ENCODE measurements at regions not wholly inside any gene's neighbourhood (a gene's known extent, or its start where the extent isn't known, plus 50 kb on each side); places are given as distances from the start of the nearest gene placed in this dataset.

DNA sequence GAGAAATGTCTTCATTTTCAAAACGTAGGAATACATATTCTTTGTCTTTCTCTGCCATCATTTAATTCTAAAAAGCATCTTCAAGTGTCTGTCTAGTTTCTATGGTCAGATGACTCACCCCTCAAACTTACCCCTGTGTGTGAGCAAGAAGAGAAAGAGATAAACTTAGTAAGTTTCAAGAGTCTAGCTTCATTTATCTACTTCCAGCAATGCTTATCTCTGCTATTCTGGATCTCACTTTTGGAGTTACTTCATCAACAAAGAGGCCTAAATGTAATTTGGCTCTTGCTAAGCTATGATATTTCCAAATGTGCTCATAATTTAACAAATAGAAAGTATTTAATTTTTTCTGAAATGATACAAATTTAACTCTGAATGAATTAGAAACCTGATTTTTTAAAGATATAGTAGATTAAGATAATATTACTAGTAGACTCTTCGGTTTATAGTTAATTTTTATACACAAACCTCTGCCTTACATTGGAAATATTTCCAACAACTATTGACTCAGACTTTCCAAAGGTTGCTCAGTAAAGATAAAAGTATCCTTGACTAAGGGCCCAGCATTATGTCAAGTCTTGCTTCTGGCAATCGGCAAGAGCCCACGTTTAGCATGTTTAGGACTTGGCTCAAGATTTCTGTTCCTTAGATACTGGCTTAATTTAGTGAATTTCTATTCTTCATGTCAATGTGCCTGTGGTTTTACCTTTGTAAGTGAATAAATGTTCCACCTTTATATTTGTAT, 1511.0 kb upstream of the SLC10A2 start:
- DNase-seq (ENCODE audit: low read depth): no peak
- TF ChIP-seq, protein P1, sequence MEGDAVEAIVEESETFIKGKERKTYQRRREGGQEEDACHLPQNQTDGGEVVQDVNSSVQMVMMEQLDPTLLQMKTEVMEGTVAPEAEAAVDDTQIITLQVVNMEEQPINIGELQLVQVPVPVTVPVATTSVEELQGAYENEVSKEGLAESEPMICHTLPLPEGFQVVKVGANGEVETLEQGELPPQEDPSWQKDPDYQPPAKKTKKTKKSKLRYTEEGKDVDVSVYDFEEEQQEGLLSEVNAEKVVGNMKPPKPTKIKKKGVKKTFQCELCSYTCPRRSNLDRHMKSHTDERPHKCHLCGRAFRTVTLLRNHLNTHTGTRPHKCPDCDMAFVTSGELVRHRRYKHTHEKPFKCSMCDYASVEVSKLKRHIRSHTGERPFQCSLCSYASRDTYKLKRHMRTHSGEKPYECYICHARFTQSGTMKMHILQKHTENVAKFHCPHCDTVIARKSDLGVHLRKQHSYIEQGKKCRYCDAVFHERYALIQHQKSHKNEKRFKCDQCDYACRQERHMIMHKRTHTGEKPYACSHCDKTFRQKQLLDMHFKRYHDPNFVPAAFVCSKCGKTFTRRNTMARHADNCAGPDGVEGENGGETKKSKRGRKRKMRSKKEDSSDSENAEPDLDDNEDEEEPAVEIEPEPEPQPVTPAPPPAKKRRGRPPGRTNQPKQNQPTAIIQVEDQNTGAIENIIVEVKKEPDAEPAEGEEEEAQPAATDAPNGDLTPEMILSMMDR (conservative IDR thresholded peaks at IDR 0.05; ENCODE audit: low read depth, low read length): no peak
- H3K4me3 ChIP-seq (ENCODE audit: low read length): no peak overlapping the region

DNA sequence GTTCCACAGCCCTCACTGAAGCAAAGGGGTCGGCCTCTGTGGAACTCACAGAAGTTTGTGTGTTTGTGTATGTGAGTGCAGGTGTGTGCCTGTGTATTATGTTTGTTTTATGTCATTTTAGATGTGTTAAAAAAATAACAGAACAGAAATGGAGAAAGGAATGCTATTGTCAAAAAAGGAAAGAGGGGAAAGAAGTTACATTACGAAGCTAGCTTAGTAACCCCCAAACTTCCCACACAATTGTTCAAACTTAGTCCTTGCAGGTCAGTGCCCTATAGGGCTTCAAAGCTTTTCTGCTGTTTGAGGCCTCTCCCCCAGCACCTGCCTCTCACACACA, 1505.6 kb upstream of the SLC10A2 start:
- TF ChIP-seq, protein P1 (conservative IDR thresholded peaks at IDR 0.05; ENCODE audit: low read depth, low read length): no peak
- no peak for DNase-seq (ENCODE audit: low read depth)
- no peak overlapping the region for H3K4me3 ChIP-seq (ENCODE audit: low read length)

DNA sequence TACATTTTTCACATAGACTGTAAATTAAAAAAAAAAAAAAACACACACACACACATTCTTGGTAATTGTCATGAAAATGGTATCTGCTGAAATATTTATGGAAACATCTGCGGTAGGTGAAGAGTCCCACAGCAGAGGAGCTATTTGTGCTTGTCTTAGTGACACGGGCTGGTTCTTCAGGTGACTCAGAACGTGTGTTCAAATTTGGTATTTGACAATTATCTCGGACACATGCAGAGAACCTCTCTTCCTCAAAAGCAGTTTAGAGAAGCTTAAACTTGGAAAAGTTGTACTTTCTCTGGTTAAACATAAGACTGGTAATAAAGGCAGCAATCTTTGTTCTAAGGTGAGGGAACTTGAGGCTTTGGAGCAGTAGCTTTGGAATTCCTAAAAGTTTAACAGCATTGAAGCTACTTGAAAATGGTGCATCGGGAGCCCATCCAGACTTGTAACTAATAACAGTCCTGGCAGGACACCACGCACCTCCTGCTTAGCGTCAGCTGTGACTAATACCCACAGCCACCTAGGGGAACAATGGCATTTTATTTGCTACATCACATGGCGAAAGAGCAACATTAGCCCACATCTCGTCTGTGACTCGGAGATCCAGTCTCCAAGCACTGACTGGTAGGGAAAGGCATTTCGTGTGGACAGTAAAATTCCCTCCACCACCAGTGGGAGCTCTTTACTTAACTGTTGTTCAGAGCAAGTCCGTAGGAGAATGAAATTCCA, 1505.1 kb upstream of the SLC10A2 start:
- TF ChIP-seq, protein P1 (conservative IDR thresholded peaks at IDR 0.05; ENCODE audit: low read depth, low read length): peak; percentile 92
- DNase-seq (ENCODE audit: low read depth): peak; percentile 95
- H3K4me3 ChIP-seq (ENCODE audit: low read length): no peak overlapping the region

DNA sequence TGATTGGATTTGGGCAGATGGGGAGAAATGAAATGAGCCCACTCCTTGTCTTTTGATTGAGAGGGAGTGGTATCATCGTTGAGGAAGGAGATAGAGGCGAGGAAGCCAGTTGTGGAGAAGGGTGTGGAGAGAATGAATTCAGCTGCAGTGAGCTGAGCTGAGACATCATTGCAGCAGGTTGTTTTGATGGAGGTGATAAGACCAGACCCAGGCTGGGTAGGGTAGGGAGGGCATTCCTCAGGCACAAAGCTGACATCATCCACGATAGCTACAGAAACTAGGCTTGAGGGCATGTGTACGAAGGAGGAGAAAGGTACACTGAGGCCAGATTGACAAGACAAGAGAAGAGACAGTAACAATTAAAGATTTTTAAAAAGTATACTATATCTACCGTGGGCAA, 1500.9 kb upstream of the SLC10A2 start:
- TF ChIP-seq, protein P1 (conservative IDR thresholded peaks at IDR 0.05; ENCODE audit: low read depth, low read length): no peak
- no peak overlapping the region for H3K4me3 ChIP-seq (ENCODE audit: low read length)
- DNase-seq (ENCODE audit: low read depth): no peak

DNA sequence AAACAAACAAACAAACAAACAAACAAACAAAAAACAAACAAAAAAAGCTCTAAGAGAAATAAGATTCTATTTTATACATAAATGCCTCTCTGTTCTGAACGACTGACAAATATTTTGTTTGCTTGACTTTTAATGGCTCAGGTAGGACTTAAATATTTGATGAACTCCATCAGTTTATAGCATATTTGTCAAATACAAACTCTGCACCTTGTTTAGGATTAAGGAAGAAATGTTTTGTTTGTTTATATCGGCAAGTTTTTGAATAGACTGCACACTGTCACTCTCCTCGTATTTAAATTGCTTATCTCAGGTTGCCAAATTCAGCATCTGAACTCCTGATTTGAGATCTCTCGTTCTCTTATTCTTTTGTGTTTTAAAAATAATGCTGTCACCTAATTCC, 1499.7 kb upstream of the SLC10A2 start:
- no peak for DNase-seq (ENCODE audit: low read depth)

DNA sequence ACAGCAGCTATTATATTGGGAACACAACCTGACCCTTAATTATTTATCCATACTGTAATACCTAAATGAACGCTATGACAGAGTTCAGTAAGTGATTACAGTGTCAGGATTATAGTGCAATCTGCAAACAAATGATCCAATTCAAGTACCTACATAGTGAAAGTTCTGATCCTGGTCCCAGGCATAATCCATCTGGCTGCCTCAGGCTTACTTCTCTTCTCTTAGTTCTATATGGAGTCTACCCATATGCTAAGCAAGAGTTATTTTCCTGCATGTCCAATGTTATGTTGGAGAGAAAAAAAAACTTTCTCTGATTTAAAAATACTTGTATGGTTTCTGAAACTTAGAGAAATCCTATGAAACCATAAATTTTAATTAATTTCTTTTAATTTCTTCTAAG, 1487.7 kb upstream of the SLC10A2 start:
- DNase-seq (ENCODE audit: low read depth): no peak
- TF ChIP-seq, protein P1 (conservative IDR thresholded peaks at IDR 0.05; ENCODE audit: low read depth, low read length): no peak
- H3K4me3 ChIP-seq (ENCODE audit: low read length): no peak overlapping the region

More for the DNA sequence above, 1499.7 kb upstream of the SLC10A2 start:
- H3K4me3 ChIP-seq (ENCODE audit: low read length): no peak overlapping the region
- TF ChIP-seq, protein P1 (conservative IDR thresholded peaks at IDR 0.05; ENCODE audit: low read depth, low read length): no peak

DNA sequence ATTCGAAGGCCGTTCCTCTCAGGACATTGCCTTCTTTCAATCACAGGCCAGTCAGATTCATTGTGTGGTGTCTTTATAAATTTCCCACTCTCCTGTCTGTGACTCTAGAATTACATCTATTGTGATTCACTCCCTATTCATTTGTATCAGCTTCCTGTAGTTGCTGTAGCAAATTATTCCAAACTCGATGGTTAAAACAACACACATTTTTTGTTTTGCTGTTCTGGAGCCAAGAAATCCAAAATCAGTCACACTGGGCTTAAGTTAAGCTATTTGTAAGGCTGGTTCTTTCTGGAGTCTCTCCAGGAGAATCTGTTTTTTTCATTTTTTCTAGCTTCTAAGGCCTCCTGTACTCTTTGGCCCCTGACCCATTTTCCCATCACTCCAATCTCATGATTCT, 1487.0 kb upstream of the SLC10A2 start:
- H3K4me3 ChIP-seq (ENCODE audit: low read length): no peak overlapping the region
- DNase-seq (ENCODE audit: low read depth): peak; percentile 28
- TF ChIP-seq, protein P1 (conservative IDR thresholded peaks at IDR 0.05; ENCODE audit: low read depth, low read length): no peak

Measured in retinal pigment epithelial cell (primary cell).